ENCODE measurements at regions not wholly inside any gene's neighbourhood (a gene's known extent, or its start where the extent isn't known, plus 50 kb on each side); places are given as distances from the start of the nearest gene placed in this dataset.

GRCh38 chr3:135539854-135540253 lies 425.7 kb upstream of the PPP2R3A start:
- no peaks in the 10 kb centered on the region for H3K4me1 ChIP-seq
- H3K36me3 ChIP-seq, result no peaks in the 10 kb centered on the region
- DNase-seq, result no peak
- H3K27me3 ChIP-seq, result no peaks in the 10 kb centered on the region
- no peak overlapping the region for H3K27ac ChIP-seq
- intact Hi-C loops (cut with DNase I), result no loop called here
- no peak for TF ChIP-seq CTCF (IDR thresholded peaks at IDR 0.05)
- no peak overlapping the region for H3K4me3 ChIP-seq
- no peaks in the 10 kb centered on the region for H3K9me3 ChIP-seq
- no peak overlapping the region for H3K9ac ChIP-seq (ENCODE audit: low read depth in 2 of 2, low read length in 2 of 2)

DNA sequence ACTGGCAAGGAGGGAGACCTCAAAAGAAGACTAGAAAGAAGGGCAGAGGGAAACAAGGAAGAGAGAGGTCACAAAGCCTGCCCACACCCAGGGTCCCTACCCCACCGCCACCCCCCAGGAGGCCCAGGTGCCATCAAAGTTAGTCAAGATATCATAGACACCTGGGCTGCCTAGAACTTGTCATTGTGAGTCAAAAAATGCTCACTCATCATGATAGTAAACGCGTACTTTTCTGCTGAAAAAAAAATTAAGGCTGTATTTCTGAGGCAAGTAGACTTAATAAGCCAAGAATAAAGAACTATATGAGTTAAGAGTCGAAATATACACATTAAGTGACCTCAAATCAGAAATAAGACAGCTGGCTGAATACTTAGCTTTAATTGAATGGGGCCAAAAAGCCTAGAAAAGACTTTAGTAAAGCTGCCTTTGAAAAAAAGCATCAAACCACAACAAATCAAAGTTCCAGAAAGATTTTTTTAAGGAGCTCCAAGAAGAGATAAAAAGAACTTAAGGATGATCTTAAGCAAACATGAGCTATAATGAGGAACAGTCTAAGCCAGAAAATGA lies 415.5 kb upstream of the PPP2R3A start:
- Histone ChIP-seq H3K27ac (no peak overlapping the region), H3K9me3 (no peaks in the 10 kb centered on the region), H3K4me3 (no peak overlapping the region), H3K9ac (ENCODE audit: low read depth in 2 of 2, low read length in 2 of 2) (no peak overlapping the region), H3K36me3 (no peaks in the 10 kb centered on the region), H3K27me3 (no peaks in the 10 kb centered on the region), H3K4me1 (no peaks in the 10 kb centered on the region)
- intact Hi-C loops (cut with DNase I), result no loop called here
- no peak for DNase-seq
- TF ChIP-seq CTCF (IDR thresholded peaks at IDR 0.05), result no peak

GRCh38 chr3:135556174-135556573 lies 409.4 kb upstream of the PPP2R3A start:
- Histone ChIP-seq H3K4me3 (no peak overlapping the region), H3K9me3 (no peaks in the 10 kb centered on the region), H3K36me3 (no peaks in the 10 kb centered on the region), H3K27ac (no peak overlapping the region), H3K4me1 (no peaks in the 10 kb centered on the region), H3K9ac (ENCODE audit: low read depth in 2 of 2, low read length in 2 of 2) (no peak overlapping the region), H3K27me3 (no peaks in the 10 kb centered on the region)
- no peak for DNase-seq
- no peak for TF ChIP-seq CTCF (IDR thresholded peaks at IDR 0.05)
- intact Hi-C loops (cut with DNase I), result no loop called here

GRCh38 chr3:135558150-135558783 lies 407.3 kb upstream of the PPP2R3A start:
- H3K27me3 ChIP-seq, result no peaks in the 10 kb centered on the region
- intact Hi-C loops (cut with DNase I), result no loop called here
- TF ChIP-seq CTCF (IDR thresholded peaks at IDR 0.05), result no peak
- no peaks in the 10 kb centered on the region for H3K4me1 ChIP-seq
- DNase-seq, result no peak
- no peak overlapping the region for H3K27ac ChIP-seq
- H3K4me3 ChIP-seq, result no peak overlapping the region
- no peak overlapping the region for H3K9ac ChIP-seq (ENCODE audit: low read depth in 2 of 2, low read length in 2 of 2)
- H3K36me3 ChIP-seq, result no peaks in the 10 kb centered on the region
- H3K9me3 ChIP-seq, result no peaks in the 10 kb centered on the region

DNA sequence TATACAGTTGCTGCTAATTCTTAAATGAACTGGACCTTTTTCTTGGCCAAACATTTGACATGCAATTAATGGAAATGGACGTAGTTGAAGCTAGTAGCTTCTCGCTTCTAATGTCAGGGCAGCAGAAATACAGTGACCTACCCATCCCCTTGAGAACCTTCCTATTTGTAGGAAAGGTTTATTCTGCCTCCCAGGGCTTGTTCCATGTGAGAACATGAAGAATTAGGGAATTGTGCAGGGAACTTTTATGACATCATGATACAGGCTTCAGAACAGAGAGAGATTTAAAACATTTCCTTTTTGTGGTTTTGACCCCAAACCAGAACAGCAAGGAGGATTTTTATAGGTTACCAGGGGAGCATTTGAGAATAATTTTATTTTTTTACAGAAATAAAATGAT lies 406.6 kb upstream of the PPP2R3A start:
- intact Hi-C loops (cut with DNase I), result no loop called here
- Histone ChIP-seq H3K4me1 (no peaks in the 10 kb centered on the region), H3K27me3 (no peaks in the 10 kb centered on the region), H3K9ac (ENCODE audit: low read depth in 2 of 2, low read length in 2 of 2) (no peak overlapping the region), H3K27ac (no peak overlapping the region), H3K4me3 (no peak overlapping the region), H3K9me3 (no peaks in the 10 kb centered on the region), H3K36me3 (no peaks in the 10 kb centered on the region)
- no peak for DNase-seq
- no peak for TF ChIP-seq CTCF (IDR thresholded peaks at IDR 0.05)
